Brain pericyte (primary cell): ENCODE measurements at regions not wholly inside any gene's neighbourhood (a gene's known extent, or its start where the extent isn't known, plus 50 kb on each side); places are given as distances from the start of the nearest gene placed in this dataset.
"Not testable (repeated sequence)": the region's sequence is repeated elsewhere in the genome, so short reads cannot be mapped to it uniquely, and the experiment has no call there.

Source experiments
- DNase-seq: peaks from one replicate; pipeline ENCODE4 v3.0.0-alpha.2; 2012; ENCODE audit warnings: low read depth, low spot score

DNA sequence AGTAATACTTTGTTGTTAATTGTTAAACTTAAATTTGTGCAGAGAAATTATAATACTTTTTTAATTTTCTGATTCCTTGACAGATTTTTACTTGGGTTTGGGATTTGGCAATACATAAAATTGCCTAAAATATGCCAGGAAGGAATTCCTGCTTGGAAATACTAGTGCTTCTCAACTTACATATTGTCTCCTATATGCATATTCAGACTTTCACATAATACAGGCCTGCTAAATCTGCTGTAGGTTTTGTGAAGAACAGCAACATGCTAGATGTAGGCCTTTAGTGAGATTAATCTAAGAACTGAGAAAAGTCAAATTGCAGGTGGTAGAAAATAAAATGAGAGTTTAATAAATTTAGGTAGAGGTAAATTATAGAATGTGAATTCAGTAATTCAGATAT, 468.5 kb upstream of the MIS18BP1 start:
- no peak for DNase-seq

DNA sequence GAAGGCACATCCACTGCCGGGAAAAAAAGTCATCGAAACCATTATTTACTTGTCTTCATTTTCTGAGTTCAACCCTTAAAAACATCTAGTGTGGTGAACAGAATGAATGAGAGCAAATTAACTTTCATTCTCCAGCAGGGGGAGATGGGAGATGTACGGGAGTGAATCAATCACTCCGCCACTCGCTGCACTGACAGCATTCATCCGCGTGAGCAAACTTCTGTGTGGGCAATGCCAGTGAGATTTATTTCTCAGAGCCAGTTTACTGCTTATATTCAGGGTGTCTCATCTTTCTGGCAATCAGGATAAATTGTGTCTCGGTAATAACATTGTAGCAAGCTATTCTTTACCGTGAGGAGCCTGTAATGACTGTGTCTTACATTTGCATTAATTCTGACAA, 463.6 kb upstream of the MIS18BP1 start:
- DNase-seq = no peak

DNA sequence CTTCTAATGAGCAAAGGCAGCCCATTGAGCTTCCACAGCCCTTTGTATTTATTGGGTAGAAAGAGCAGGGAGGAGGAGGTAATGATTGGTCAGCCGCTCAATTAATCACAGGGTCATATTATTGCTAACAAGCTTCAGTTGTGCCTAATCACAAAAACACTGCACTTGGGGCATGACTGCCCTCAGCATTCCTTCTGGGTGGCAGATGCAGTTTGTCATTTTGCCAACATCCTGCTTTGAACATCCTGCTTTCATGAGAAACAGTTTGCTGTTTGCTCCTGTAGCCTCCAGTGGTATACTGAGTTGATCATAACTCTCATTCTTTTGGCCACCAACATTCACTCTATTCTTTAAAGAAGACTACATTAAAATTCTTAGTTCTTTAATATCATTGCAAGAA, 462.9 kb upstream of the MIS18BP1 start:
- DNase-seq = no peak

DNA sequence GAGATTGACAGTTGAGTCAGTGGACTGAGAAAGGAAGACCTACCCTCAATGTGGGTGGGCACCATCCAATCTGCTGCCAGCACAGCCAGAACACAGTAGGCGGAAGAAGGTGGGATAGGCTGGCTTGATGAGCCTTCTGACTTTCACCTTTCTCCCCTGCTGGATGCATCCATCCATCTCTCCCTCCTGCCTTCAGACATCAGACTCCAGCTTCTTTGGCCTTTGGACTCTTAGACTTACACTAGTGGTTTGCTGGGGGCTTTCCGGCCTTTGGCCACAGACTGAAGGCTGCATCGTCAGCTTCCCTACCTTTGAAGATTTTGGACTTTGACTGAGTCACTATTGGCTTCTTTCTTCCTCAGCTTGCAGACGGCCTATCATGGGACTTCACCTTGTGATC, 456.5 kb upstream of the MIS18BP1 start:
- DNase-seq = no peak

DNA sequence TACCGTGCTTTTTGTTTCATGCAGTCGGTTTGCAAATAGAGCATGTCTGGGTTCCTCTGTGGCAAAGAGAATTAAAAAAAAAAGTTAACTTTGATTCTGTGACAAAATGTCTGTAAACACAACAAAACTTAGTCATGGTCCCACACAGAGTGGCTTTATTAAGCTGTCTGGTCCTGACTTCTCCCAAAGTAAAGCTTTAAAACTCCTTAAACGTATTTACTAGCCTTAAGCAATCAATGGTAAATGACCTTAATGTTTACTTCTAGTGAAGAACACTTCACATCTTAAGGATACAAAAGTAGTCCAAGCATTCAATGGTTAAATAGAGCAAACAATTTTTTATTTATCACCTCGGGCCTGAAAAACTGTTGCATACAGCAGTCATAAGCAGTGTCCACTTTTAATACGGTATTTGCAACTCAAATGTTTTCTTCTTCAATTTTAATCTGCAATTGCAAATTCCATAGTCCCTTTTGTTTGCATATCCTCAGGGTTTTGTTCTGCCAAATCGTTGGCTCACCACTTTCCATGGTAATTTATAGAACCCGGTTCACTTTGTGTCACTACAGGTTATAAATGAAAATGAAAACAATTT, 453.0 kb upstream of the MIS18BP1 start:
- DNase-seq = no peak

DNA sequence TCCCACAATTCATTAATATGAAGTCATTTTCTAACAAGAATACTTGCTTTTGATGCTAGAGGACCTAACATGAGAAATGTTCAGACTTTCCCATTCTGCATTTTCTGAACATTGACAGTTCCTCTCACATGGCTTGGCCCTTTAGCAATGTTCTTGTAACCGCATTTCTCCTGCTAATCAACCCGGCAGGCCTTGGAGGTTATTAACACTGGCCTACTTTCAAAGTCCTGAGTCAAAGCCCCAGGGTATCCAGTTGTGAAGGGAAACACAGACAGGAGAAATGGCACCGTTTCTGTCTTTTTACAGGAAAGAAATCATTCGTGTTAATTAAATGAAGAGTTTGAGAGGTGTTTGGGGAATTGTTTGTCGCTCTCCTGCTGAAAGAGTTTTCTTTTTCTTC, 446.5 kb upstream of the MIS18BP1 start:
- DNase-seq = no peak

DNA sequence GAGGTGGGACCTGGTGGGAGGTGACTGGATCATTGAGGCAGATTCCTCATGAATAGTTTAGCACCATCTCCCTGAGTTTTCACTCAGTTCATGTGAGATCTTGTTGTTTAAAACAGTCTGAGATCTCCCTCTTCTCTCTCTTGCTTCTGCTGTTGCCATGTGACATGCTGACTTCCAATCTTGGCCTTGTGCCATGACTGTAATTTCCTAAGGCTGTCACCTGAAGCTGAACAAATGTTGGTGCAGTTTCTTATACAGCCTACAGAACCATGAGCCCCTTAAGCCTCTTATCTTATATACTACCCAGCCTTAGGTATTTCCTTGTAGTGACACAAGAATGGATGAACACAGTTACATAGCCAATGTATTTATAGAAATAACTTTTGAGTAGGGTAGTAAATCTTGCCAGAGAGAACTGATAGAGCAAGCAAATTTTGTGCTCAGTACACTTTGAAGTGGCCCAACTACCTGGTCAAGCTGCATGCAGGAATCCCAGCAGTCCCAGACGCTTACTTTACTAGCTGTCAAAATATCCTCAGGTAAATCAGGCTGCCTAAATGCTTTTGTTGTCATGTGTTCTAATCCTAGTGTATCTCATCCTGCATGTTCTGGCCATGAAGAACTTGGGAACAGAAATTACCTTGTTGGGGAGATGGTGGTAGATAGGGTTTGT, 445.6 kb upstream of the MIS18BP1 start:
- no peak for DNase-seq

DNA sequence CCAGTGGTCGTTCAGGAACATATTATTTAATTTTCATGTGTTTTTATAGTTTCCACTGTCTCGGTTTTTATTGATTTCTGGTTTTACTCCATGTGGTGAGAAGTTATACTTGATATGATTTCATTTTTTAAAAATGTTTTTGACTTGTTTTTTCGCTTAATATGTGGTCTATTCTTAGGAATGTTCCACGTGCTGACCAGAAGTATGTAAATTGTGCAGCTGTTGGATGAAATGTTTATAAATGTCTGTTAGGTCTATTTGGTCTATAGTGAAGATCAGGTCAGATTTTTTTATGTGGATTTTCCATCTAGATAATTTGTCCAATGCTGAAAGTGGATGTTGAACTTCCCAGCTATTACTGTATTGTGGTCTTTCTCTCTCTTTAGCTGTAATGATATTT, 433.8 kb upstream of the MIS18BP1 start:
- DNase-seq = no peak

DNA sequence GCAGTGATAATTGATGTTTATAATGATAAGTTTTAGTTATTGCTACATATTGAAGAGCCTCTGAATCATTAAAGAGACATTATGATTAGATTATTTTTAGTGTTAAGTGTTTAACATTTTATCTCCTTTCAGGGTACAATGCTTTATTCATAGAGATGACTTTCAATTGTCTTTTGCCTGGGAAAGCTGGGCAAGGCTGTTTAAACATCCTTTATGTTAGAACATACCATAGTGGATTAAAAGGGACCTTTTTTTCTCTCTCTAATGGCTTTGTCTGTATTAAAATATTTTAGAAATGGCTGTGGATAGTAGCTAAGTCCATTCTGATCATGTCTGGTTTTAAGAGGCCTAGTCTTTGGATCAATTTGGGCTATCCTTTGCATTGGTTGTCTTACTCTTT, 427.5 kb upstream of the MIS18BP1 start:
- no peak for DNase-seq

DNA sequence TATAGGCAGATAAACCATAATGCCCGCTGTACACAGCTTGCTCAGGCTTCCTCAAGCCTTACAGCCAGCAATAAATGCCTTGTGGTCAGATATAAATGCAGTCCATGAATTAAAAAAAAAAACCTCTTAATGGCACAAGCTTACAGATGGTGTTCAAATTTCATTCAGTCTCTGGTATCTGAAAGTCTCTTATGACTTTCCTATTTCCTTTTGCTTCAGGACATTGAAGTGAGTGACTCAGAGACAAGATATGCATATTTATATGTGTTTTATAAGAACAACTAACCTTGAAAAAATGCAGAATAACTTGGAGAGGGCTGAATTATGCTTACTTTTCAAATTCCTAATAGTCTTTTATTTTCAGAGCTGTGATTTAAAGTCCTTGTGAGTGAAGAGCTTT, 426.9 kb upstream of the MIS18BP1 start:
- DNase-seq = peak; percentile 27

DNA sequence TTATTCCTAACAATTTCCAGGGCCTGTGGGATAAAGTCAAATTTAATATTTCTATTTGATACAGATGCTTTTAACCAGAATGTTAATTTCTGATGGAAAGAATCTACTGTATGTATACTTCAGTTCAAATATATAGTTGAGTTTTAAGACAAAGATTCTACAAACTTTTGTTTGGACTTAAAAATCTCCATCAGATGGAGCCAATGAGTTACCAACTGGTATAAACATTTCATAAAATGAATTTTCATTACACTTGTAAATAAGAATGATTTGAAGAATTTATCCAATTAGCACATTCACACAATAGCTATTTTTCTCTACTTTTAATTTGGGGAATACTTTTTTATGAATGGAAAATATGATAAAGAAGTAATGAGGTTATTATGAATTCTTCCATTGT, 425.2 kb upstream of the MIS18BP1 start:
- no peak for DNase-seq

DNA sequence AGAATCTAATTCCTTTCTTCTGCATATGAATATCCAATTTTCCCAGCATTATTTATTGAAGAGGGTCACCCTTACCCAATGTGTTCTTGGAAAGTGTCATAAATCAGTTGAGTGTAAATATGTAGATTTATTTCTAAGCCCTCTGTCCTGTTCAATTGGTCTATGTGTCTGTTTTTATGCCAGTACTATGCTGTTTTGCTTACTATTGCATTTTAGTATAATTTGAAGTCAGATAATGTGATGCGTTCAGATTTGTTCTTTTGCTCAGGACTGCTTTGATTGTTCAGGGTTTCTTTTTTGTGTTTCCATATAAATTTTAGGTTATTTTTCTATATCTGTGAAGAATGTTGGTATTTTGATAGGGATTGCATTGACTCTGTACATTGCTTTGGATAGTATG, 420.4 kb upstream of the MIS18BP1 start:
- DNase-seq = no peak

DNA sequence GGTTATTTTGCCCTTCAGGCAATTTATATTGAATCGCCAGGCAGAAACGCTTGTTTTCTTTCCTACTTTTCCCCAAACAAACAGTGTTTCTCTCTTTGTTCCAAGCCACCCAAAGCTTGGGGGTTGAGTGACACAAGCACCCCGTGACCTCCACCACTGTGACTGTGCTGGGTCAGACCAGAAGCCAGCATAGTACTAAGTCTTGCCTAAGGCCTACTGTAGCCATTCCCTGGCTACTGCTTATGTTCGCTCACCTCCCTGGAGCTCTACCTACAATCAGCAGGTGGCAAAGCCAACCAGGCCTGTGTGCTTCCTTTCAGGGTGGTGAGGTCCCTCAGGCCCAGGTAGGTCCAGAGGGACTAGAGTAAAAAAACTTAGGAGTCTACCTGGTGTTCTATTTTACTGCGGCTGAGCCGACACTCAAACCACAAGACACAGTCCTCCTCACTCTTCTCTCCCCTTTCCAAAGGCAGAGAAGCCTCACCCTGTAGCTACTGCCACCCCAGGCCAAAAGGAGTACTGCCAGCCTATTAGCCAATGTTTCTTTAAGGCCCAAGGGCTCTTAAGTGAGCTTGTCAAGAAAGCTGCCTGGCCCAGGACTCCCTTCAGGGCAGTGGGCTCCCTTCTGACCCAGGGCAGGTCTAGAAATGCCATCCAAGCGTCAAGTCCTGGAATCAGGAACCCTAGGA, 411.8 kb upstream of the MIS18BP1 start:
- no peak for DNase-seq

DNA sequence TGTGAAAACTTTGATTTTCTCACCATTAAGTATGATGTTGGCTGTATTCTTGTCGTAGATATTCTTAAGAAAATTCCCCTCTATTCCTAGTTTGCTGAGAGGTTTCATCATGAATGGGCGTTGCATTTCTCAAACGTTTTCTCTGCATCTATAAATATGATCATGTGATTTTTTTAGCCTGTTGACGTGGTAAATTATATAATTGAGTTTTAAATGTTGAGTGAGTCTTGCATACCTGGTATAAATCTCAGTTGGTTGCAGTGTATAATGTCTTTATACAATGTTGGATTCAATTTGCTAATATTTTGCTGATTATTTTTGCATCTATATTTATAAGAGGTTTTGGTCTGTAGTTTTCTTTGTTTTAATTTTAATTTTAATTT, 405.9 kb upstream of the MIS18BP1 start:
- DNase-seq = no peak

DNA sequence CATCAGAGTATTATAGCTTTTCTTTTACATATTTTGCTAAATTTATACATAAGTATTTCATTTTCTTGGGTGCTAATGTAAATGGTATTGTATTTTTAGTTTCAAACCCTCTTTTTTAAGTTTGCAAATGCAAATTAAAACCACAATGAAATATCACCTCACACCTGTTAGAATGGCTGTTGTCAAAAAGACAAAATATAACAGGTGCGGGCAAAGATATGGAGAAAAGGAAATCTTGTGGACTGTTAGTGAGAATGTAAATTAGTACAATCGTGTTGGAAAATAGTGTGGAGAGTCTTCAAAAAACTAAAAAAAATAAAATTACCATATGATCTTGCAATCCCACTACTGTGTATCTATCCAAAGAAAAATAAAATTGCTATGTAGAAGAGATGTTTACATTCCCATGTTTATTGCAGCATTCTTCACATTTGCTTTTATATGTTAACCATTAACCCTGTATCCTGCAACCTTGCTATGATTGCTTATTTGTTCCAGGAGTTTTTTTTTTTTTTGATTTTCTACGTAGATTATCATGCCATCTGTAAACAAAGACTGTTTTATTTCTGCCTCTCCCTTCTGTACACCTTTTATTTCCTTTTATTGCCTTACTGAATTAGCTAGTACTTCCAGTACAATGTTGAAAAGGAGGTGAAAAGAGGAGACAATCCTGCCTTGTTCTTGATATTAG, 405.4 kb upstream of the MIS18BP1 start:
- DNase-seq = no peak

DNA sequence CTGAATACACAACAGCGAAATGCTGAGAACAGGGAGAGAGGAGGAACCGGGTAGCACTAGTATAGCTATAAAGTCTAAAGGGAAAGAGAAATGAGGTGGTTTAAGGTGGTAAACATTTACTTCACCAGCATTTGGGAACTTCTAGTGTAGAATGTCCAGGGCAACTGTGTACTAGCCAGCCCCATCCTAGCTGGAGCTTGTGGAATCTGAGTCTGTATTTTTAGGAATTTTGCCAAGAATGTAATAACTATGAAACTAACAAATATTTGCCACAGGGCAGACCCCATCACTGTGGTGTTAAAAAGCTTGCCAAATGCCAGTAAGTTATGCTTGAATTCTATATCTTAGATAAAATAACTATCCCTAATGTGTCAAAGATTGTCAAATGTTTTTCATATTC, 398.9 kb upstream of the MIS18BP1 start:
- no peak for DNase-seq

DNA sequence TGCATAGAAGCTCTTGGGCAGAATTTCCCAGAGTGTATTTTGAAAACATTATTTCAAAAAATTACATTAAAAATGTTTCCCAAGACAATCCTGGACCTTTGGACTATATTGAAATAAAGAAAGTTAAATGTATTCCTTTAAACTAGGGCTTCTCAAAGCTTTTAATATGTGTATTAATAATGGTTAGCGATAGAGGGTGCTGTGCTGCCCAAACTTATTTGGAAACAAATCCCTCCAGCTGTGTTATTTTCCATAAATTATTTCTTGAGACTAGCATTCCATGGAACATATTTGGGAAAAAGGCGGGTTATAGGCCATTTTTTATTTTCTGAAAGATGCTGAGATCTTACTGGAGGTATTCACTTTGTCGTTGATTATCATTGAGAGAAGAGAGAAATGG, 397.8 kb upstream of the MIS18BP1 start:
- no peak for DNase-seq

DNA sequence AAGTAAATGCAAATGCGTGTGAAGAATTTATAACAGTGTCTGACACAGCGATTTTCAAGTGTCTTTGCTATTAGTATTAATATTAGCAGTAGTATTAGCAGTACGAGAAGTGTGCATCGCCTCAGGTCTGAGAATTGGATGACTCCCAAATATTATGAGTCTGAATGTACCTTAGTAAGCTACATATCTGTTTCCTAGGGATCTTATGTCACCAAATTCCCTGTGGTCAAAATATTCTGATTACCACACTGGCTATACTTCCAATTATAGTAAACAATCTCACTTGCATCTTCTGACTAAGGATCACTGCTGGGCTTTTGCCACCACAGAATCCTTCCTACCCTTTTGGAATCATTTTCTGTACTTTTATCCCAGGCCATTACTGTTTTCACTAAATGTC, 396.0 kb upstream of the MIS18BP1 start:
- no peak for DNase-seq

DNA sequence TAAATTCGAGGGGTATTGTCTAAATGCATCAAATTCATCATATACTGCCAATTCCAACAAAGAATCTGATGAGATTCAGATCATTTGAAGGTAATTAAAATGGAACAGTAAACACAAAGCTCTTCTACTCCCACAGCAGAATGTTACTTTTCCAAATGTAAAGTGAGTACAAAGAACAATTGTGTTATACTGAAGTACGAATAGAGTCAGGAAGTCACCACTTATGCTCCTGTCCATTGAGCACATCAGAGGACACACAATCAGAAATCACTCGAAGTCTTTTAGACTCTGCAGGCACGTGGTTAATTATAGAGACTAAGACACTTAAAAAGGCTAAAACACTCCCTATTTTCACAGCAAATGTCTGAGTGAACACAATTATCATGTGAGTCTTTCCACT, 388.5 kb upstream of the MIS18BP1 start:
- no peak for DNase-seq

DNA sequence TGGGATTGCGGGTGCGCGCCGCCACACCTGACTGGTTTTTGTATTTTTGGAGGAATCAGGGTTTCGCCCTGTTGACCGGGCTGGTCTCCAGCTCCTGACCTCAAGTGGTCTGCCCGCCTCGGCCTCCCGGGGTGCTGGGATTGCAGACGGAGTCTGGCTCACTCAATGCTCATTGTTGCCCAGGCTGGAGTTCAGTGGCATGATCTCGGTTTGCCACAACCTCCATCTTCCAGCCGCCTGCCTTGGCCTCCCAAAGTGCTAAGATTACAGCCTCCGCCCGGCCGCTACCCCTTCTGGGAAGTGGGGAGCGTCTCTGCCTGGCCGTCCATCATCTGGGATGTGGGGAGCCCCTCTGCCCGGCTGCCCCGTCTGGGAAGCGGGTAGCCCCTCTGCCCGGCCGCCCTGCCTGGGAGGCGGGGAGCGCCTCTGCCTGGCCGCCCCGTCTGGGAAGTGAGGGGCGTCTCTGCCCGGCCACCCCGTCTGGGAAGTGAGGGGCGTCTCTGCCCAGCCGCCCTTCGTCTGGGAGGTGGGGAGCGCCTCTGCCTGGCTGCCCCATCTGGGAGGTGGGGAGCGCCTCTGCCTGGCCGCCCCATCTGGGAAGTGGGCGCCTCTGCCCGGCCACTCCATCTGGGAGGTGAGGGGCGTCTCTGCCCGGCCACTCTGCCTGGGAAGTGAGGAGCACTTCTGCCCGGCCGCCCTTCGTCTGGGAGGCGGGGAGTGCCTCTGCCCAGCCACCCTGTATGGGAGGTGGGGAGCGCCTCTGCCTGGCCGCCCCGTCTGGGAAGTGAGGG, 381.8 kb upstream of the MIS18BP1 start:
- DNase-seq = not testable (repeated sequence)

DNA sequence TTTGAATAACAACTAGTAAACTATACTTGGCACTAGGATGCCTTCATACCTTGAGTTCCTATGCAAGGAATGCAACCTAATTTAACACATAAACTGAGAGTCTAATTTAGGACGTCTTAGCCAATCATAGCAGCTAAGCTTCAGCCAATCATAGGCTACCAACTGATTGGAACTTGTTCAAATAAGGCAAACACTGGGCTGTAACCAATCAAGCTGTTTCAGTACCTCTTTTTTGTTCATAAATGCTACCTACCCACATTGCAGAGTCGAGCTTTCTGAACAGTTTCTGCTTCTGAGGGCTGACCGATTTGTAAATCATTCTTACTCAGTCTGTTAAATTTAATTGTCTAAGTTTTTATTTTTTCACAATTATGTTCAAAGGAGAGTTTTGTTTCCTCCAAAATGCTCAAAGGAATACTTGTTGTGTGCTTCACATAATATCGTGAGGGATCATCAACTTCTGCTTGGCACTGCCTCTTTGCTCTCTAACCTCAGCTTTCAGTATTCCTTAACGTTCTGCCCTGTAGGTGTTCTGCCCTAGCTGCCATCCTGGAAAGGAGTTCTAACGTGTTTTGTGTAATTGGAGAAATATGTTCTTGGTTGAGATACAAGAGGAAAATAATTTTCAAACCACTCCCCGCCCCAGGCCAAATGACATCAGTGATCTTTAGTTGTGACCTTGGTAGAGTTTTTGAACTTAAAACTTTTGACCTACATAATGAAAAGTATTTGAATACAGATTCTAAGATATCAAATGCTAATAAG, 380.4 kb upstream of the MIS18BP1 start:
- no peak for DNase-seq
